Suppressor macrophage treated with lipopolysaccharide for 1 hour (primary cell): ENCODE measurements at regions not wholly inside any gene's neighbourhood (a gene's known extent, or its start where the extent isn't known, plus 50 kb on each side); places are given as distances from the start of the nearest gene placed in this dataset.

Experiments
- DNase-seq, 3 donors: peaks; one replicate each; pipeline ENCODE4 v3.0.0-alpha.2; 2020 to 2022

DNA sequence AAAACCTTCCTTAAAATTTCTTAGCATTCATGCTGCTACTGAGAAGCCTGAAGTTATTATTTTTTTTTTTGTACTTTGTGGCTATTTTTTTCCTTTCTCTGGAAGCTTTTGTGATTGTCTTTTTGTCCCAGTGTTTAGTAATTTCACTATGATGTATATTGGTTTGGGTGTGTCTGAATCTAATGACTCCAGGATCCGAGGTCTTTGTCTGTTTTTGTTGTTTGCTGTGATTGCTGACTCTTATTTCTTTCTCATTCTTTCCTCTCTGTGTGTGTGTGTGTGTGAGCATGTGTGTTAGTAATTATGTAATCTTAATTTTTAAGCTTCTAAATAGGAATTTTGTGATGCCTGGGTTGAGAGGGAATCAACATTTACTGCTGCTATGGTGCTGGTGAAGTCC is 152.0 kb downstream of the RAP2B start:
- DNase-seq, result no peak

DNA sequence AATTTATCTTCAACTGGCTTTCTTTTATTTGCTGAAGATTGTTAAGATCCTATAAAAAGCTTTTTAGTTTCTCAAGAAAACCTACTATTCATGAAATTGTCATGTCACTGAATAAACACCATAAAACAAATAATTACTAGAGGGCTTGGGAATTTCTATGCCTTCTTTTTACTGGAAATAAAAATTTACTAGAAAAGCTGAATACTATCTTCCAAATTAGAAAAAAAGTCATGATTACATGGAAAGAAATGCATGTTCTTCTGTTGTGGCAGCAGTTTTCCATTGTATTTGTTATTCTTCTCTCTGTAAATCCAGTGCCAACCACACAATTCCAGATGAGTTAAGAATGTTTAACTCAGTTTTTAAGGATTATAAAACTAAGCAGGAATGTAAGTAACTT is 153.8 kb downstream of the RAP2B start:
- no peak for DNase-seq

GRCh38 chr3:153319705-153320554 is 157.9 kb downstream of the RAP2B start:
- DNase-seq, result peak; percentile 48 to 84 (median 50)

DNA sequence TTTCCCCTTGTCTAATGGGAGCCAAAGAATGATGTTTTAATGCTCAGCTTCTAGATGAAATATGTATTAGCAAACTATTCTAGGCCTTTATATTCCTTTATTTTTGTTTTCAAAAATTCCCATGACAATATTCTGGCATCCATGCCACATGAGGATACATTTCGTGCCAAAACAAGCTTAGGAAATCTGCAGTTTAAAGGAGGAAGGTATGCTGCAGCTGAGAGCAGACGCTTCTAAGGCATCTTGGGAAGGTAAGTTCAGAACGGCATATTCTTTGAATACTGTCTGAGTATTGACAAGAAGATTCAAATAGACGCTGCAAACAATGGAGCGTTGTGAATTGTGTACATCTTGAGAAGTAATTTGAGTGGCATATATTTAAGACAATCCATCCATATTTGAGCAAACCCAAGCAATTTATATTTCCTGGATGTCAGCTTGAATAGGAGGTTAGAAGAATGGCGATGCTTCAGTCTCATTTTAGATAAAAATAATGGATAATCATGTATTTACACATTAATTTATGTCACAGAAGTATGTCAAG is 158.6 kb downstream of the RAP2B start:
- no peak for DNase-seq

DNA sequence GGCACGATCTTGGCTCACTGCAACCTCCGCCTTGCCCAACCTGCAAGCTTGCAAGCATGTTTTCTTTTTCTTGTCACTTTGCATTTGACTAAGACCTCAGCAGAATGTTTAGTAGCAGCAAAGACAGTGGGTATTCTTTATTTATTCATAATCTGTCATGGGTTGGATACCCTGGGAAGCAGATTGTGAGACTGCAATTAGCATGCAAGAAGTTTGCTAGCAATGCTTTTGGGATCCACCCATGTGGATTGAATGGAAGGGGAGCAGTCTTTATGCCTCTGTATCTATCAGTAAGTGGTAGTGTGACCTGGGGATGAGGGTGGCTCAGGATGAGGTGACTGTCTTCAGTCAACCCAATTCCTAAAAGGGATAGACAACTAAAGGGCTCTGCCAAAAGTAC is 166.7 kb downstream of the RAP2B start:
- DNase-seq, result no peak

- DNase-seq, result no peak
Measured at GRCh38 chr3:153330901-153331300, 168.9 kb downstream of the RAP2B start.

GRCh38 chr3:153331676-153332075 is 169.7 kb downstream of the RAP2B start:
- DNase-seq, result peak in 1 of 3 donors; percentile 7

GRCh38 chr3:153334558-153334957 is 172.5 kb downstream of the RAP2B start:
- peak in 2 of 3 donors; percentile 34 to 35 for DNase-seq

DNA sequence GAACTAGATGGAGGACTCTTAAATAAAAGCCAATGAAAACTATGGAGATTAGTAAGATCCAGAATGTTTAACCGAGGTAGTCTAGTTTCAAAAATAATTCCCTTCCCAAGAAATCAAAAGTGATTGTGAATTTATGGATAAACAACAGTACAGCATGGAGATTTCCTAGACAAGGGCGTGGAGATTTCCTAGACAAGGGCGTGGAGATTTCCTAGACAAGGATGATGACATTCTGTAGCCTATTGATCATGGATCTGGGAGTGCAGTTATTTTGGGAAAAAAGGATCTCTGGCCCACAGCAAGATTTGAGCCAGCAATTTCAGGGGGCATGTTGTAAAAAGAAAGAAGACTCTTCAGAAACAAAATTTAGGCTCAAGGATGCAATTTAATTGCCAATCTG is 175.3 kb downstream of the RAP2B start:
- DNase-seq, result no peak

DNA sequence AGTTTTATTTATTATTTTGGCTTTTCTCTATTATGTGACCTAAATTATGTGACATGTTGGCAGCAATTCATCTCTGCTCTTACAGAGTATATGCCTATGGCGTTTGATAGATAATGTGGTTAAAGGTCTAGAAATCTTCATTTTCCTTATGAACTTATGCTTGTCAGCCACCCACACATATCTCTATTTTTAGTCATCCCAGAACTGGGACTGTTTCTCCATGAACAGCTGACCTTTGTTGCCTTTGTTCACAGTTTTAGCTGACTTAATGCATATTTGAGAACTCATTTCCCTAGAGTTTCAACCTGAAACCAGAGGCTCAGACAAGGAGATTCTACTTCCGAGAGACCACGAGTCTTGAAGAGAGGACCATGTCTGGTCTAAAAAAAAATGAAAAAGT is 176.5 kb downstream of the RAP2B start:
- peak; percentile 34 to 48 (median 47) for DNase-seq

DNA sequence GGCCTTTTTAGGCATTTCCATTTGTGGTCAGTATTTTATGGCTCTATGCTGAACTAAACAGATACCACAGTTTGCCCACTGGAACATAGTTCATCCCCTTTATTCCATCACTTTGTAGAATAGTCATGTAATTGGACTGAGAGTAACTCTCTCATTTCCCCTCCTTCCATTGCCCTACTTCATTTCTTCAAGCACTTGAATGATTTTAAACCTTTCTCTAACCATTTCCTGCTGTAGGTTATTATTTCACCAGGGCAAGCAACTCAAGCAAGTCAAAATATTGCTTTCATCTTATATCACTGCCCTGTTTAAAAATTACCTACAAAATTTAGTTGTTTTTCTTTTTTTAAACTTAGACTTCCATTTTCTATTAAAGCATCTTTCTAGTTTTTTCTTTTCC is 177.0 kb downstream of the RAP2B start:
- no peak for DNase-seq

DNA sequence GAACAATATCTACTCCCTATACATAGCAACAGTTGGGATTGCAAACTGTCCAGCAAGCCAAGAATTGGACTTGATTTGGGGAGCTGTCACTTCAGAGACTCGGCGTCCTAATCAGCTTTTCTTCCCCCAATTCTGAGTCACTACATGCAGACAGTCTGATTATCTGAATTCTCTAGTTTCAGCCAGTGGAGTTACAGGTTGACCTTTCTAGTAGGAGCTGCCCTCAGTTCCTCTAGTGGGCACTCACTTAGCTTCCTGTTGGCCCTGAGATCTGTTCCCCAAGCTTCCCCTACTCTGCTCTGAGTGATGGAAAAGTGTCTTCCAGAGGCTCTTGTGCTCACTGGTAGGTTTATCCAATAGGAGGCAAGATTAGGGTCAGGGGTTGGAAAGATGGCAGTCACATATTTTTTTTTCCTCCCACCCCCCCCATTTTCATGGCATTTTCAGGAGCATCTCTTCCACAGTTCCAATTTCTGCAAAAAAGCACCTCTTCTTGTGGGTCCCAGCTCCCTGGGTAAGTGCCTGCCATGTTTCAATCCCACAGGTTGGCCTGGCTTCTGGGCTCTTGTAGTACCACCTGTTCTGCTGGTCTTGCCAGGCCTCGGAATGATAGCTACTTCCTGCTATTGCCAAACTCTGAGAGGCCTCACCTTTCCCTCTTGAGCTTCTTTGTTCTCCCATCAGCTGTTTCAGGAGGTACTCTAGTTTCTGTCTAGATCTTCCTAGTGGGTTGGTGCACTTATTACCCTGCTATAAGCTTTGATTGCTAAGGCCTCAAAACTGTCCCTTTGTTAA is 182.2 kb downstream of the RAP2B start:
- DNase-seq, result no peak

GRCh38 chr3:153348457-153349107 is 186.6 kb downstream of the RAP2B start:
- peak; percentile 27 to 63 (median 44) for DNase-seq

GRCh38 chr3:153349108-153349499 is 187.1 kb downstream of the RAP2B start:
- DNase-seq, result no peak

DNA sequence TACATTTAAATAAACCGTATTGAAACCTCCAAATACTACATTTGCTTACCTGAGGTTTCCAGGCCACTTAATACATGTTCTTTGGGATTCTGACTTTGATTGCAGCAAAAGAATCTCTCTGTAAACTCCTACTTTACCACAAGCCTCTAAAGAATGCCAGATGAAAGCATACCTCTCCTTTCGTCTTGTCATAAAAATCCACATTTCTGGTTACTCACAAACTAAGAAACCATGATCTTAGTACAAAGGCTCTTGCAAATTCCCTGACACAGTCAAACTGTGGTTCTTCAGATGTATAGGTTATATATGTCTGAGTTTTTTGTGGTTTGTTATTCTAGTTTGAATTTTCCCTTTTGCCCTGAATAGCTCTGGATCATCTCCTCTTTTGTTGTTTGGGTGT is 188.4 kb downstream of the RAP2B start:
- DNase-seq, result no peak

GRCh38 chr3:153354641-153355040 is 192.6 kb downstream of the RAP2B start:
- no peak for DNase-seq

DNA sequence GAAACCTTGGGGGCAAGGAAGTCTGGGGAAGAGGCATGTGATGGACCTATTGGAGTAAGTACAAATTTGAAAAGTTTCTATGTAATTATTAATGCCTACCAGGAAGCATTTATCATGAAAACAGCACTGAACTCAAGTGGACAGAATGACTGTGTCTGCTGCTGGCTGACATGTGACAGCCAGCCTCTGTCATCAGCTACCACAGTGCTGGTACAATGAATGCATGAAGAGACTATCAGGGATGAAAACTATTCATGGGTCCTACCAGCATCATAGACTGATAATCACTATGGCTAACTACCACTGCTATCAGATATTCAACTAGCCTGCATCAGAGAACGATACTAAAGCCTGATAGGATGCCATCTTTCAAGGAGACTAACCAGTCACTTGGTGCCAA is 193.5 kb downstream of the RAP2B start:
- no peak for DNase-seq

GRCh38 chr3:153356908-153357307 is 194.9 kb downstream of the RAP2B start:
- DNase-seq, result no peak

GRCh38 chr3:153357436-153357835 is 195.4 kb downstream of the RAP2B start:
- no peak for DNase-seq

DNA sequence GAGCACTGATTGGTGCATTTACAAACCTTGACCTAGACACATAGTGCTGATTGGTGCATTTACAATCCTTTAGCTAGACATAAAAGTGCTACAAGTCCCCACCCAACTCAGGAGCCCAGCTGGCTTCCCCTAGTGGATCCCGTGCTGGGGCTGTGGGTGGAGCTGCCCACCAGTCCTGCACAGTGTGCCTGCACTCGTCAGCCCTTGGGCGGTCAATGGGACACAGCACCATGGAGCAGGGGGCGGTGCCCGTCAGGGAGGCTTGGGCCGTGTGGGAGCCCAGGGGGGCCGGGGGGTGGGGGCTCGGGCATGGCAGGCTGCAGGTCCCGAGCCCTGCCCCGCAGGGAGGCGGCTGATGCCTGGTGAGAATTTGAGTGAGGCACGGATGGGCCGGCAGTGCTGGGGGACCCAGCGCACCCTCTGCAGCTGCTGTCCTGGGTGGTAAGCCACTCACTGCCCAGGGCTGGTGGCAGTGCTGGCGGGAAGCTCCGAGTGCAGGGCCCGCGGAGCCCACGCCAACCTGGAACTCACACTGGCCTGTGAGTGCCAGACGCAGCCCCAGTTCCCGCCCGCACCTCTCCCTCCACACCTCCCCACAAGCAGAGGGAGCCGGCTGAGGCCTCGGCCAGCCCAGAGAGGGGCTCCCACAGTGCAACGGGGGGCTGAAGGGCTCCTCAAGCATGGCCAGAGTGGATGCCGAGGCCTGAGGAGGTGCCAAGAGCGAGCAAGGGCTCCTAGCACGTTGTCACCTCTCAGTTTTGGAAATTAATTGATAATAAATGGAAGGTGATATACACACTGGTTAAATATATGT is 207.7 kb downstream of the RAP2B start:
- no peak for DNase-seq

DNA sequence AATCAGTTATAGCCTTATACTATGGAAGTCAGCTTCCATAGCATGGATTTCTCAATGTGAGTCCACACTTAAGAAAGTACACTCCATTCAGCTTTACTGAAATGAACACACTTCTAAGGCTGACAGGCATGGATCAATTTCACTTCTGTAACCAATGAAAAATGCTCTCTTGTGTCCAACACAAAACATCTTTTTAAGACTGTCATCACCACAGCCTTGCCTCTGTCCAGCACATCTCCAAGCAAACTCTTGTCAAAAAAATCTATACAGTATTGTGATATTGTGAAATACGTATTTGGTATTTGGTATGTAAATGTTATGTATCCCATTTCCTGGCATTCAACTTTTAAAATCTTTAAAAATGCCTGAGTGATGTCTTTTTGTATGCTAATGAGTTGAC is 208.7 kb downstream of the RAP2B start:
- DNase-seq, result no peak

DNA sequence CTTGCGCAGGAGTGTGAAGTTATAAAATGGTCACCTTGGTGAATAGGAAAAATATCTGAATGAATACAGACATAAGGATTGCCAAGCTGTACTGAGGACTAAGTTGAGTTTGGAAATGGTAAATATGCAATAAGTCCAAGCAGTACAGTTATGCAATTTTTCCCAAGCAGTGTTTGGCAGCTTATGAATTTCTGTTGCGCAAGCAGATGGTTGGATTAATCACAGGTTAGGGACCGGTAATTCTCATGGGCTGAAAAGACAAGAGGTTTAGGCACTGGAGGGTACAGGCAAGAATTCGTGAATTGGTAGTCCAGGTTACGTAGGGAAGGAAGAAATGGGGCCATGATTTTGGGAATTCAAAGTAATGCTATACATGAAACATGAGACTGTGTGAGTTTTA is 210.3 kb downstream of the RAP2B start:
- DNase-seq, result peak in 2 of 3 donors; percentile 24 to 39
